ENCODE measurements at regions not wholly inside any gene's neighbourhood (a gene's known extent, or its start where the extent isn't known, plus 50 kb on each side); places are given as distances from the start of the nearest gene placed in this dataset.

DNA sequence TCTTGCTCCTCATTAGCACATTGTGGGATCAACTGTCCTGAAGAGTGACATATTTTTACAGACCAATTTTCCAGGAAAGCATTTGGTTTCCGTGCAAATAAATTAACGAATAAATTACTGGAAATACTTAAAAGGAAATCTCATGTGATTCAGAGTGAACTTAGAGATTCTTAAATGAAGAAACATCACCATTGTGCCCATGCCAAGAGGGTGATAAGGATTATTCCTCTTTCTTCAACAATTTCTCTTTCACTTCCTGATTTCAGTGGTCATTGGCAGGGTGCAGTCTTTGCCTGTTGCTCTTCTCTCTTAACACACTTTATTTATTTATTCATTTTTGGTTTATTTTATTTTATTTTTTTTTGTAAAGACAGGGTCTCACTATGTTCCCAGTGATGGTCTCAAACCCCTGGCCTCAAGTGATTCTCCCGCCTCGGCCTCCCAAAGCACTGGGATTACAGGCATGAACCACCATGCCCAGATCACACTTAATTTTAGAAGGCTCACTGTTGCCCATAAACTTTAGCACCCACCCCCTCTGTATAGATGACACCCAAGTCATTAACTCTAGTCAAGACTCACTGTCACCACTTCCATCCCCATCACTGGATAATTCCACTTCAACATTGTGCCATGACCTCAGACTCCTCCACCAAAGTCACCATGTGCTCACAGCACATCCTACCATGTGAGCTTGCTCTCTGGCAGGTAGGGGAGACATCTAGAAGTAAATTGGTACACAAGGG, 92.6 kb upstream of the CERS6 start:
- no peaks in the 10 kb centered on the region for H3K9me3 ChIP-seq
- DNase-seq (ENCODE audit: low spot score) (no peak), ATAC-seq (ENCODE audit: insufficient number of reproducible peaks, low FRiP score, low read depth) (no peak)

DNA sequence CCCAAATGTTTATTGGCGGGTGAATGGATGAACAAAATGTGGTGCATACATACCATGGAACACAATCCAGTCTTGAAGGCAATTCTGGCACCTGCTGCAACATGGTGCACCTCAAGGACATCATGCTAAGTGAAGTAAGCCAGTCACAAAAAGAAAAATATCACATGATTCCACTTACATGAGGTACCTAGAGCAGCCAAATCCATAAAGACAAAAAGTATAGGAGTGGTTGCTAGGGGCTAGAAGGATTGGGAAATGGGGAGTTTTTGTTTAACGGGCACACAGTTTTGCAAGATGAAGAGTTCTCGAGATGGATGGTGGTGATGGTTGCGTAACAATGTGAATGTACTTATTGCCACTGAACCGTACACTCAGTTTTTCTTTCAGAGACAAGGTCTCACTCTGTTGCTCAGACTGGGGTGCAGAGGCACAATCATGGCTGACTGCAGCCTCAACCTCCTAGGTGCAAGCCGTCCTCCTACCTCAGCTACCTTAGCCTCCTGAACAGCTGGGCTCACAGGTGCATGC, 90.9 kb upstream of the CERS6 start:
- DNase-seq (ENCODE audit: low spot score): no peak
- TF ChIP-seq, protein P1, sequence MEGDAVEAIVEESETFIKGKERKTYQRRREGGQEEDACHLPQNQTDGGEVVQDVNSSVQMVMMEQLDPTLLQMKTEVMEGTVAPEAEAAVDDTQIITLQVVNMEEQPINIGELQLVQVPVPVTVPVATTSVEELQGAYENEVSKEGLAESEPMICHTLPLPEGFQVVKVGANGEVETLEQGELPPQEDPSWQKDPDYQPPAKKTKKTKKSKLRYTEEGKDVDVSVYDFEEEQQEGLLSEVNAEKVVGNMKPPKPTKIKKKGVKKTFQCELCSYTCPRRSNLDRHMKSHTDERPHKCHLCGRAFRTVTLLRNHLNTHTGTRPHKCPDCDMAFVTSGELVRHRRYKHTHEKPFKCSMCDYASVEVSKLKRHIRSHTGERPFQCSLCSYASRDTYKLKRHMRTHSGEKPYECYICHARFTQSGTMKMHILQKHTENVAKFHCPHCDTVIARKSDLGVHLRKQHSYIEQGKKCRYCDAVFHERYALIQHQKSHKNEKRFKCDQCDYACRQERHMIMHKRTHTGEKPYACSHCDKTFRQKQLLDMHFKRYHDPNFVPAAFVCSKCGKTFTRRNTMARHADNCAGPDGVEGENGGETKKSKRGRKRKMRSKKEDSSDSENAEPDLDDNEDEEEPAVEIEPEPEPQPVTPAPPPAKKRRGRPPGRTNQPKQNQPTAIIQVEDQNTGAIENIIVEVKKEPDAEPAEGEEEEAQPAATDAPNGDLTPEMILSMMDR (IDR thresholded peaks at IDR 0.05): no peak

More for the DNA sequence above, 92.6 kb upstream of the CERS6 start:
- TF ChIP-seq, protein P1 (IDR thresholded peaks at IDR 0.05): no peak
- H3K27me3 ChIP-seq (replicated peaks; ENCODE audit: insufficient read depth): no peaks in the 10 kb centered on the region
- H3K27ac ChIP-seq: no peak overlapping the region
- H3K4me1 ChIP-seq (ENCODE audit: control insufficient read depth in 1 of 2, low read depth in 2 of 2): no peaks in the 10 kb centered on the region
- H3K36me3 ChIP-seq: no peaks in the 10 kb centered on the region
- no peak overlapping the region for H3K4me3 ChIP-seq

DNA sequence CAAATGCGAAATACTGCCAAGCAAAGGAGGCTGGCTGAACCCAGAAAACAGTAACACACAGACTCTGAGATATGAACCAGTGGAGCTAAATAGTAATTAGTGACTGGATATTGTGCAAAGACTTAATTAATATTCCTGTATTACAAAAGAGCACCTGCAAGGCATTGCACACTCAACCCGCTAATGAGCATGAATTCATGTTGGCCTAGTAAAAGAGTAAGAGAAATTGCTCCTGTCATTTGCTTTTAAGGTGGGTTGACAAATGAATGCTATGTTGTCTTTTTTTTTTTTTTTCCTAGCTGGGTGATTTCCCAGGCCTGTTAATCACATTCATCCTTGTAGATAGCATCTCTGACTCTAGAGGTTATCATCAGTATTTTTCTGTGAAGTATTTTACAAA, 87.0 kb upstream of the CERS6 start:
- Histone ChIP-seq H3K27ac (no peak overlapping the region), H3K4me3 (no peak overlapping the region), H3K4me1 (ENCODE audit: control insufficient read depth in 1 of 2, low read depth in 2 of 2) (no peaks in the 10 kb centered on the region), H3K27me3 (replicated peaks; ENCODE audit: insufficient read depth) (no peaks in the 10 kb centered on the region), H3K9me3 (no peaks in the 10 kb centered on the region), H3K36me3 (no peaks in the 10 kb centered on the region)
- ATAC-seq (ENCODE audit: insufficient number of reproducible peaks, low FRiP score, low read depth): no peak
- no peak for DNase-seq (ENCODE audit: low spot score)
- TF ChIP-seq, protein P1 (IDR thresholded peaks at IDR 0.05): no peak

More for the DNA sequence above, 90.9 kb upstream of the CERS6 start:
- H3K27me3 ChIP-seq (replicated peaks; ENCODE audit: insufficient read depth): no peaks in the 10 kb centered on the region
- ATAC-seq (ENCODE audit: insufficient number of reproducible peaks, low FRiP score, low read depth): no peak
- H3K9me3 ChIP-seq: no peaks in the 10 kb centered on the region
- no peak overlapping the region for H3K27ac ChIP-seq
- no peaks in the 10 kb centered on the region for H3K4me1 ChIP-seq (ENCODE audit: control insufficient read depth in 1 of 2, low read depth in 2 of 2)
- H3K36me3 ChIP-seq: no peaks in the 10 kb centered on the region
- H3K4me3 ChIP-seq: no peak overlapping the region

DNA sequence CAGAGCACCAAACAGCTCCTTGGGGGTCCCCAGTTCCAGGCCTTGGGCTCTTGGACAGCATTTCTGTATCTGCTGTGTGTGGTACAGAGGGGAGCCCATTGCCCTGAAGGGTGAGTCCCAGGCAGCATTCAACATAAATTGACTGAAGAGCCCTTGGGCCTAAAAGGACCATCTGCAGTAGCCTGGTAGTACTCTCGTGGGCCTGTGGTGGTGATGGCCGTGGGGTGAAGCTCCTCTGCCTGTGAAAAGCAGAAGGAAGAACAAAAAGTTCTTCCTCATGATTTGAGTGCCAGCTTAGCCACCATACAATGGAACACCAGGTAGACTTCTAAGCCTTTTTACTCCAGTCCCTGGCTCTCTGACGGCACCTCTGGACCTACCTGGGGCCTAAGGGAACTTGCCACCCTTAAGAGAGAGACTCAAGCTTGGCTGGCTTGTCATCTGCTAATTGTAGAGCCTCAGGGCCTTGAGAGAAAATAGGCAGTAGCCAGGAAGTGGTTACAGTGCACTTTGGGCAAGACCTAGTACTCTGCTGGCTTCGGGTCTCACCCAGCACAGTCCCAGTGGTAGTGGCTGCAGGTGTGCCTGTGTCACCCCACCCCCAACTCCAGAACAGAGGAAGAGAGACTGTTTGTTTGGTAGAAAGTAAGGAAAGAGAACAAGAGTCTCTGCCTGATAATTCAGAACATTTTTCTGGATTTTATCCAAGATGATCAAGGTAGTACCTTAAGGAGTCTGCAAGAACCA, 84.6 kb upstream of the CERS6 start:
- ATAC-seq (ENCODE audit: insufficient number of reproducible peaks, low FRiP score, low read depth): no peak
- no peaks in the 10 kb centered on the region for H3K27me3 ChIP-seq (replicated peaks; ENCODE audit: insufficient read depth)
- no peaks in the 10 kb centered on the region for H3K36me3 ChIP-seq
- TF ChIP-seq, protein P1 (IDR thresholded peaks at IDR 0.05): no peak
- H3K27ac ChIP-seq: no peak overlapping the region
- peaks cover 3% of the 10 kb centered on the region for H3K9me3 ChIP-seq
- H3K4me1 ChIP-seq (ENCODE audit: control insufficient read depth in 1 of 2, low read depth in 2 of 2): no peaks in the 10 kb centered on the region
- no peak for DNase-seq (ENCODE audit: low spot score)
- H3K4me3 ChIP-seq: no peak overlapping the region

DNA sequence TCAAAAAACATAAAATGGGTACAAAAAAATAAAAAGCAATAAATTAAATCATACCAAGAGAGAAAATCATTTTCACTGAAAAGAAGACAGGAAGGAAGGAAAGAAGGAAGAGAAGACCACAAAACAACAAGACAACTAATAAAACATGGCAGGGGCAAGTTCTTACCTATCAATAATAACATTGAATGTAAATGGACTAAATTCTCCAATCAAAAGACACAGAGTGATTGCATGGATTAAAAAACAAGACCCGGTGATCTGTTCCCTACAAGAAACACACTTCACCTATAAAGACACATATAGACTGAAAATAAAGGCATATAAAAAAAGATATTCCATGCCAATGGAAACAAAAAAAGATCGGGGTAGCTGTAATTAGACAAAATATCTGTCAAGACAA, 82.6 kb upstream of the CERS6 start:
- TF ChIP-seq, protein P1 (IDR thresholded peaks at IDR 0.05): no peak
- H3K4me3 ChIP-seq: no peak overlapping the region
- ATAC-seq (ENCODE audit: insufficient number of reproducible peaks, low FRiP score, low read depth): no peak
- H3K27ac ChIP-seq: no peak overlapping the region
- H3K27me3 ChIP-seq (replicated peaks; ENCODE audit: insufficient read depth): no peaks in the 10 kb centered on the region
- no peaks in the 10 kb centered on the region for H3K4me1 ChIP-seq (ENCODE audit: control insufficient read depth in 1 of 2, low read depth in 2 of 2)
- DNase-seq (ENCODE audit: low spot score): no peak
- H3K9me3 ChIP-seq: peaks cover 4% of the 10 kb centered on the region
- H3K36me3 ChIP-seq: no peaks in the 10 kb centered on the region
